CD4-positive, alpha-beta memory T cell (primary cell): ENCODE measurements at regions not wholly inside any gene's neighbourhood (a gene's known extent, or its start where the extent isn't known, plus 50 kb on each side); places are given as distances from the start of the nearest gene placed in this dataset.

Source experiments
- CTCF ChIA-PET: fragments of 350-600 bp; sonication (Branson Sonifier 250); formaldehyde crosslinking; loops from one replicate; lab custom pipeline; 2021; ENCODE audit warnings: inconsistent platforms; ENCODE audit not compliant: partially characterized antibody; lab: Charles Lee
- POLR2A ChIA-PET: fragments of 350-600 bp; sonication (Branson Sonifier 250); formaldehyde crosslinking; loops from one replicate; lab custom pipeline; 2021; ENCODE audit not compliant: partially characterized antibody; lab: Charles Lee
- DNase-seq, 5 donors: peaks; one replicate each; pipeline versions ENCODE4 v3.0.0 to v3.0.0-alpha.2; 2020 to 2022; ENCODE audit warnings: mixed read lengths in 1 of 5
- H3K27ac ChIP-seq: one replicate; pipeline ENCODE4 v1.7.0; 2013; ENCODE audit warnings: low read depth, low read length
- H3K27me3 ChIP-seq: 2 replicates; pipeline ENCODE4 v1.7.0; 2013; ENCODE audit warnings: mild to moderate bottlenecking, low read length, moderate library complexity; ENCODE audit not compliant: insufficient read depth
- H3K36me3 ChIP-seq: 2 replicates; pipeline ENCODE4 v1.7.0; 2013; ENCODE audit warnings: mild to moderate bottlenecking, low read length, moderate library complexity; ENCODE audit not compliant: insufficient read depth
- H3K4me1 ChIP-seq: 2 replicates; pipeline ENCODE4 v1.7.0; 2013; ENCODE audit warnings: mild to moderate bottlenecking, low read length, moderate library complexity; ENCODE audit not compliant: insufficient read depth
- H3K4me3 ChIP-seq, 2 donors: one replicate each; pipeline ENCODE4 v1.7.0; 2013; ENCODE audit warnings: low read length in 2 of 2, mild to moderate bottlenecking in 1 of 2
- H3K9me3 ChIP-seq, 2 donors: one replicate each; pipeline ENCODE4 v1.7.0; 2013; ENCODE audit warnings: low read length in 2 of 2, control low read depth in 1 of 2; ENCODE audit not compliant: control insufficient read depth in 1 of 2
- H3K27ac Mint-ChIP-seq, 7 donors: one replicate each; pipeline ENCODE4 v1.8.0; 2020 to 2021; ENCODE audit warnings: mixed read lengths in 7 of 7, mild to moderate bottlenecking in 6 of 7, inconsistent platforms in 3 of 7, moderate library complexity in 3 of 7
- H3K27me3 Mint-ChIP-seq, 2 donors: one replicate each; pipeline ENCODE4 v1.8.0; 2020 to 2021; ENCODE audit warnings: mixed read lengths in 2 of 2
- H3K36me3 Mint-ChIP-seq, 2 donors: one replicate each; pipeline ENCODE4 v1.8.0; 2020 to 2021; ENCODE audit warnings: mixed read lengths in 2 of 2, inconsistent platforms in 1 of 2, mild to moderate bottlenecking in 1 of 2
- H3K4me1 Mint-ChIP-seq, 4 donors: one replicate each; pipeline ENCODE4 v1.8.0; 2020 to 2021; ENCODE audit warnings: mixed read lengths in 4 of 4, mild to moderate bottlenecking in 1 of 4
- H3K4me3 Mint-ChIP-seq, 8 donors: one replicate each; pipeline ENCODE4 v1.8.0; 2020 to 2021; ENCODE audit warnings: mixed read lengths in 8 of 8, mild to moderate bottlenecking in 7 of 8, moderate library complexity in 6 of 8, inconsistent platforms in 3 of 8
- H3K9me3 Mint-ChIP-seq, 8 donors: one replicate each; pipeline ENCODE4 v1.8.0; 2020 to 2021; ENCODE audit warnings: mixed read lengths in 8 of 8, mild to moderate bottlenecking in 5 of 8, inconsistent platforms in 3 of 8, moderate library complexity in 1 of 8
- intact Hi-C: fragments of 100-400 bp; cut with micrococcal nuclease; formaldehyde crosslinking; loops from one replicate; pipeline ENCODE4 v1.15.1; 2023

DNA sequence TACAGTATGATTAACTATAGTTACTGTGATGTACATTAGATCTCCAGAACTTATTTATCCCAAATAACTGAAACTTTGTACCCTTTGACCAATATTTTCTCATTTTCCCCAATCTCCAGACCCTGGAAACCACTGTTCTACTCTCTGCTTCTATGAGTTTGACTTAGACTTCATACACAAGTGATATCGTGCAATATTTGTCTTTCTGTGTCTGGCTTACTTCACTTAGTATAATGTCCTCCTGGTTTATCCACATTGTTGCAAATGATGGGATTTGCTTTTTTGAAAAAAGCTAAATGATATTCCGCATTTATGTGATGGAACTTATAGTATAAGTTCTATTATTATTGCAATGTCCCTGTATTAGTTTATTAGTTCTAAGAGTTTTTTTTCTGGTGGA, 81.8 kb upstream of the SOD3 start:
- POLR2A ChIA-PET = no interaction called here
- peaks cover 0 to 2% of the 10 kb centered on the region in 2 donors for H3K36me3 Mint-ChIP-seq
- CTCF ChIA-PET = no interaction called here

DNA sequence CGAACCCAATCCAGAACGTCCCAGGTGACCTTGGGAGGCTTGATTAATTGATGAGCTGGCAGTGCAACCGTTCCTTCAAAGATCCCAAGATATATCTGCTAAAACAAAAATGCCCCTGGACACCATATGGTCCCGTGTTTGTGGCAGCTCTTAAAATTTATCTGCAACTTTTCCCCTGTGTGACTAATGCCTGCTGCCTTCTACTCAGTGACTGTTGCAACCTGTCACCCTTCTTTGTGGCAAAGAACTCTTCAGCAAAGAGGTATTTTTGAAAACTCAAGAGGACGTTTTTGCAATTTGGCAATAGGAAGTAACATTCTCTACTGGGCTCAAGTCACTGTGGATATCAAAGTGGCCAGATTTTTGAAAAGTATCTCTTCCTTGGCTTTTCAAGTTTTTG, 75.8 kb upstream of the SOD3 start:
- Histone ChIP-seq H3K36me3 (no peaks in the 10 kb centered on the region), H3K27ac (no peak overlapping the region), H3K4me1 (no peaks in the 10 kb centered on the region), H3K9me3 (no peaks in the 10 kb centered on the region), H3K27me3 (no peaks in the 10 kb centered on the region), H3K4me3 (no peak overlapping the region)
- Mint-ChIP-seq H3K27ac (no peak overlapping the region), H3K4me3 (no peak overlapping the region), H3K36me3 (peaks cover 0 to 2% of the 10 kb centered on the region in 2 donors), H3K4me1 (no peaks in the 10 kb centered on the region), H3K9me3 (peaks cover 2 to 20% (median 16%) of the 10 kb centered on the region in 8 donors), H3K27me3 (peaks cover 0 to 2% of the 10 kb centered on the region in 2 donors)
- ChIA-PET CTCF (no interaction called here), POLR2A (no interaction called here)
- intact Hi-C loops = no loop called here
- no peak for DNase-seq

More for the DNA sequence above, 81.8 kb upstream of the SOD3 start:
- Mint-ChIP-seq H3K27ac (no peak overlapping the region), H3K4me3 (no peak overlapping the region), H3K27me3 (peaks cover 0 to 4% of the 10 kb centered on the region in 2 donors), H3K9me3 (peaks cover 2 to 37% (median 29%) of the 10 kb centered on the region in 8 donors), H3K4me1 (no peaks in the 10 kb centered on the region)
- no peak for DNase-seq
- Histone ChIP-seq H3K27me3 (no peaks in the 10 kb centered on the region), H3K36me3 (no peaks in the 10 kb centered on the region), H3K4me1 (no peaks in the 10 kb centered on the region), H3K4me3 (no peak overlapping the region), H3K9me3 (no peaks in the 10 kb centered on the region), H3K27ac (no peak overlapping the region)
- intact Hi-C loops = no loop called here

DNA sequence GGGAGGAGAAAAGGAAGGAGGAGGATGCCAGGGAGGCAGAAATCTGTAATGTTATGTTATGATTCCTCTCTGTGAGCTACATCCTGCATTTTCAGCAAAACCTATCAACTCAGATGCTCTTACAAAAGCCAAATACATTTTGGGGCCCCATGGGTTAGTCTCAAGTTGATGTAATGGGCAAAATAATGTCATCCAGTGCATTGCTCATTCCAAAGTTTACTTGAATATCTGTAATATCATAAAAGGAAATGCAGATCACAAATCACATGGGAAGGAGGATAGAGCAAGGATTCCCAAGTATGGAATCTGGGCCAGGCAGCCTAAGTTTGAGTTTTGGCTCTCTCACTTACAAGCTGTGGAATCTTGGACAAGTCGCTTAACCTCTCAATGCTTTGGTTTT, 74.9 kb upstream of the SOD3 start:
- intact Hi-C loops = no loop called here
- Histone ChIP-seq H3K9me3 (no peaks in the 10 kb centered on the region), H3K27ac (no peak overlapping the region), H3K36me3 (no peaks in the 10 kb centered on the region), H3K4me3 (no peak overlapping the region), H3K4me1 (no peaks in the 10 kb centered on the region), H3K27me3 (no peaks in the 10 kb centered on the region)
- Mint-ChIP-seq H3K4me1 (no peaks in the 10 kb centered on the region), H3K36me3 (no peaks in the 10 kb centered on the region), H3K27me3 (peaks cover 1 to 2% of the 10 kb centered on the region in 2 donors), H3K4me3 (no peak overlapping the region), H3K27ac (no peak overlapping the region), H3K9me3 (peaks cover under 1 to 15% (median 8%) of the 10 kb centered on the region in 8 donors)
- ChIA-PET CTCF (no interaction called here), POLR2A (no interaction called here)
- no peak for DNase-seq

DNA sequence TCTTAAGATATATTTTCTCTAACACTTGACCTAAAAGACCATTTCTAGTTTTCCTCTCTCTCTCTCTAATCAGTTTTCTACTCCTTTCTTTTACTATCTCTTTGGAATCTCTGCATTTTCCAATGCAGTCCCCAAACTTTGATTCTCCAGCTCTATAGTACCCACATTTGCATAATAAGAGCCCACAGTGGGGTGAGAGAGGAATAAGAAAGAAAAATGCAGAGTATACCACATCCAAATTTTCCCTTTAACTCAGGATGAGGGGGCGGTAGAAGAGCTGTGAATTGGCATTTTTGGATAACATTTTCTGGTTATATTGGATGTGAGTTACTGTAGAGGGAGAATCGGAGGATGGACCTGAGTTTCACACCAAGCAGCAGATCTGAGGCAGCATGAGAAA, 74.4 kb upstream of the SOD3 start:
- Histone ChIP-seq H3K27ac (no peak overlapping the region), H3K27me3 (no peaks in the 10 kb centered on the region), H3K4me1 (no peaks in the 10 kb centered on the region), H3K36me3 (no peaks in the 10 kb centered on the region), H3K9me3 (no peaks in the 10 kb centered on the region), H3K4me3 (no peak overlapping the region)
- CTCF ChIA-PET = no interaction called here
- intact Hi-C loops = no loop called here
- Mint-ChIP-seq H3K27me3 (peaks cover 1 to 2% of the 10 kb centered on the region in 2 donors), H3K36me3 (no peaks in the 10 kb centered on the region), H3K9me3 (peaks cover 0 to 11% (median 4%) of the 10 kb centered on the region in 8 donors), H3K27ac (no peak overlapping the region), H3K4me3 (no peak overlapping the region), H3K4me1 (no peaks in the 10 kb centered on the region)
- POLR2A ChIA-PET = no interaction called here
- DNase-seq = no peak

DNA sequence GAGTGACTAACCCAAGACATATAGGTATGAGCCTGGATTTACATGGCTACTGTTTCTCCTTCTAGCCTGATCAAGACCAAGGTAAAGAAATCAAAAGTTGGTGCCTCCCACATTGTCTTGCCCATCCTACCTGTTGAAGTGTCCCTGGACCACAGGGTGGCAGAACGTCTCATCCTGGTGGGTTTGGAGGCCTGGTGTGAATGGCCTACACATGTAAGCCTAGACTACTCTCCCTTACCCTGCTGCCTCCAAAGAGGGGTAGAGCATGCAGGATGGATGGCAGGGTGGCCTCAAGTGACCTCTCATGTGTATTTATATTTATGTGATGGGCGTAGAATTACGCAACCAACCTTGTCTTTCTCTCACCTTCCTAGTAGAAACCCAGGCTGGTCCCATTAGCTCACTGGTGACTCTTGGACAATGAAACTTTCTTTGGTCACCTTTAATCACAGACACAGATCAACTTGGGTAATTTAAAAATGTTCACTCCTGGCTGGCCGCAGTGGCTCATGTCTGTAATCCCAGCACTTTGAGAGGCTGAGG, 73.3 kb upstream of the SOD3 start:
- peaks cover 1 to 2% of the 10 kb centered on the region in 2 donors for H3K27me3 Mint-ChIP-seq
- no peak overlapping the region for H3K4me3 Mint-ChIP-seq
- peaks cover 0 to 2% (median 0%) of the 10 kb centered on the region in 8 donors for H3K9me3 Mint-ChIP-seq
- POLR2A ChIA-PET = no interaction called here
- CTCF ChIA-PET = no interaction called here
- Histone ChIP-seq H3K27ac (no peak overlapping the region), H3K27me3 (no peaks in the 10 kb centered on the region), H3K36me3 (no peaks in the 10 kb centered on the region), H3K4me3 (no peak overlapping the region), H3K4me1 (no peaks in the 10 kb centered on the region), H3K9me3 (no peaks in the 10 kb centered on the region)
- H3K27ac Mint-ChIP-seq = no peak overlapping the region
- H3K36me3 Mint-ChIP-seq = no peaks in the 10 kb centered on the region
- H3K4me1 Mint-ChIP-seq = no peaks in the 10 kb centered on the region
- intact Hi-C loops = no loop called here
- DNase-seq = no peak

DNA sequence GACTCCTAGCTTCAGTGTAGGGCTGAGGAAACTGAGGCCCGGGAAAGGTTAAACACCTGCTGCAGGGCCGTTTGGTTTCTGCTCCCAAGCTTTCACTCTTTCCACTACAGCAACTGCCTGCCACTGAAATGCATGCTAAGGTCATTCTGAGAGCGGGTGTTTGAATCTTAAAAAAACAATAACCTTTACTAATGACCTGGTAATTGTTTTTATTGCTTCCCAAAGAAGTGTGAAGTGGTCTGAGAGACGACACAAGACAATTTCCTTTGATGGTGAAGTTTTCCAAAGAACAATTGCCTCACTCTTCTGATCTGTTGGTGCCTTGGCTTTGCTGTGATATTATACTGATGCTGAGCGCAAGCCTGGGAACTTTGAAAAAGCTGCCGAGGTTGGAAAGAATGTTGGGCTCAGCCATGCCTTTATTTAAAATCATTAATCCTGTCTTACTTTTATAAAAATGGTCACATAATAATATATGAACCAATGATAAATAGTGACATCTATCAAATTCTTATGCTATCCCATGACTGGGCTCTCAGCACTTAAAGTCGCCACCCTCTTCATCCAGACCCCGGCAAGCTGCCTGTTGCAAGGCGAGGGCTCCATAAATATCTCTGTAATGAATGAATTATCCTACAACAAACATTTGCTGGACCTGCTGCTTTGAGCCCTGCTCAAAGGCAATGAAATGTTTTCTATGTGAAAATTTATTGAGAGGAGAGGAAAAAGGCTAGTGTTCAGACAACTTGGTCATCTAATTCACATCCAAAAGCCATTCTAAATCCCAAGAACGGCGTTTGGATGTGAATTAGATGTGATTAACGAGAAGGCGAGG, 67.8 kb upstream of the SOD3 start:
- peaks cover 1 to 3% of the 10 kb centered on the region in 2 donors for H3K27me3 Mint-ChIP-seq
- H3K4me1 Mint-ChIP-seq = no peaks in the 10 kb centered on the region
- intact Hi-C loops = no loop called here
- no peak for DNase-seq
- no peaks in the 10 kb centered on the region for H3K36me3 Mint-ChIP-seq
- peaks cover 0 to 2% (median 0%) of the 10 kb centered on the region in 8 donors for H3K9me3 Mint-ChIP-seq
- H3K9me3 ChIP-seq = no peaks in the 10 kb centered on the region
- no peak overlapping the region for H3K27ac ChIP-seq
- H3K27me3 ChIP-seq = no peaks in the 10 kb centered on the region
- no peaks in the 10 kb centered on the region for H3K4me1 ChIP-seq
- no peak overlapping the region for H3K27ac Mint-ChIP-seq
- POLR2A ChIA-PET = no interaction called here
- H3K4me3 Mint-ChIP-seq = no peak overlapping the region
- CTCF ChIA-PET = no interaction called here
- H3K36me3 ChIP-seq = no peaks in the 10 kb centered on the region
- H3K4me3 ChIP-seq = no peak overlapping the region

DNA sequence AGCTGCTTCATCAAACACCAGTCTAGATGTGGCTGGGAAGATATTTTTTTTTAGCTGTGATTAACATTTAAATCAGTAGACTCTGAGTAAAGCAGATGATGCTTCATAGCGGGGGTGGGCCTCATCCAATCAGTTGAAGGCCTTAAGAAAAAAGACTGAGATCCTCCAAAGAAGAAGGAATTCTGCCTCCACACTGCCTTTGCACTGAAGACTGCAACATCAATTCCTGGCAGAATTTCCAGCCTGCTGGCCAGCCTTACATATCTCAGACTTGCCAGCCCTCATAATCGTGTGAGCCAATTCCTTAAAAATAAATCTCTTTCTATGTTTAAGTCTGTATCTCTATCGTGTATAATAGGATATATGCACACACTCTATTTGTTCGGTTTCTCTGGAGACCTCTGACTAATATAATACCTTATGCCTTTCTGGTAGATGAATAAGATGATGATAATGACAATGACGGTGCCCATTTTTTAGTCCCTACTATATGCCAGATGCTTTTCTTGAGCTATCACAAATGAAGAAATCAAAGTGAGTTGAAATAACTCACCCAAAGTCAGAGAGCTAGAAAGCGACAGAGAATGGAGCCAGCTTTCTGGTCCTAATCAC, 66.1 kb upstream of the SOD3 start:
- H3K4me3 ChIP-seq = no peak overlapping the region
- H3K27me3 Mint-ChIP-seq = peaks cover 1 to 3% of the 10 kb centered on the region in 2 donors
- H3K27ac ChIP-seq = no peak overlapping the region
- no peaks in the 10 kb centered on the region for H3K4me1 Mint-ChIP-seq
- H3K4me1 ChIP-seq = no peaks in the 10 kb centered on the region
- POLR2A ChIA-PET = no interaction called here
- no peak overlapping the region for H3K4me3 Mint-ChIP-seq
- CTCF ChIA-PET = no interaction called here
- DNase-seq = no peak
- no peaks in the 10 kb centered on the region for H3K27me3 ChIP-seq
- H3K36me3 ChIP-seq = no peaks in the 10 kb centered on the region
- intact Hi-C loops = no loop called here
- H3K9me3 ChIP-seq = no peaks in the 10 kb centered on the region
- H3K27ac Mint-ChIP-seq = no peak overlapping the region
- no peaks in the 10 kb centered on the region for H3K36me3 Mint-ChIP-seq
- peaks cover 0 to 4% (median 0%) of the 10 kb centered on the region in 8 donors for H3K9me3 Mint-ChIP-seq
